Cardiac fibroblast (primary cell): ENCODE measurements at regions not wholly inside any gene's neighbourhood (a gene's known extent, or its start where the extent isn't known, plus 50 kb on each side); places are given as distances from the start of the nearest gene placed in this dataset.

Experiments
- DNase-seq, 2 donors: peaks; one replicate each; pipeline versions ENCODE4 v3.0.0 to v3.0.0-alpha.2; 2010; ENCODE audit warnings: low read depth in 2 of 2
- H3K4me3 ChIP-seq, 2 donors: replicated peaks in 1 of 2; 1 replicate in 1 of 2; 2 replicates in 1 of 2; pipeline ENCODE4 v1.5.1; 2011; ENCODE audit warnings: low read depth in 2 of 2, low read length in 2 of 2, mild to moderate bottlenecking in 2 of 2, moderate library complexity in 1 of 2
- TF ChIP-seq, protein P1 (sequence below): IDR thresholded peaks from one replicate; pipeline ENCODE4 v1.5.1; 2011; ENCODE audit warnings: low read depth, mild to moderate bottlenecking, low read length, inconsistent platforms

DNA sequence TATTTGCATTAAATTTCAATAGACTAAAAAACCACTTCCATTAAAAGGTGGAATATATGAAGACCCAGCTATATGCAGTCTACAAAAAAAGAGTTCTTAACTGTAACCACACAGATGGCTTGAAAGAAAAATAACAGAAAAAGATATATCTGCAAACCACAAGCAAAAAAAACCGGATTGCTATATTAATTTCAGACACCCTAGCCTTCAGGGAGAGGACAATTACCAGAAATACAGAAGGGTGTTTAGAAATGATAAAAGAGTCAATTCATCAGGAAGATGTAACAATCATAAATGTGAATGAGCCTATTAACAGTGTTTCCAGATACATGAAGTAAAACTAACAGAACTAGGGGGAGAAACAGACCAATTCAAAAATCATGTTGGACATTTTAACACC is 56.9 kb upstream of the SMIM23 start:
- H3K4me3 ChIP-seq: no peak overlapping the region
- TF ChIP-seq, protein P1, sequence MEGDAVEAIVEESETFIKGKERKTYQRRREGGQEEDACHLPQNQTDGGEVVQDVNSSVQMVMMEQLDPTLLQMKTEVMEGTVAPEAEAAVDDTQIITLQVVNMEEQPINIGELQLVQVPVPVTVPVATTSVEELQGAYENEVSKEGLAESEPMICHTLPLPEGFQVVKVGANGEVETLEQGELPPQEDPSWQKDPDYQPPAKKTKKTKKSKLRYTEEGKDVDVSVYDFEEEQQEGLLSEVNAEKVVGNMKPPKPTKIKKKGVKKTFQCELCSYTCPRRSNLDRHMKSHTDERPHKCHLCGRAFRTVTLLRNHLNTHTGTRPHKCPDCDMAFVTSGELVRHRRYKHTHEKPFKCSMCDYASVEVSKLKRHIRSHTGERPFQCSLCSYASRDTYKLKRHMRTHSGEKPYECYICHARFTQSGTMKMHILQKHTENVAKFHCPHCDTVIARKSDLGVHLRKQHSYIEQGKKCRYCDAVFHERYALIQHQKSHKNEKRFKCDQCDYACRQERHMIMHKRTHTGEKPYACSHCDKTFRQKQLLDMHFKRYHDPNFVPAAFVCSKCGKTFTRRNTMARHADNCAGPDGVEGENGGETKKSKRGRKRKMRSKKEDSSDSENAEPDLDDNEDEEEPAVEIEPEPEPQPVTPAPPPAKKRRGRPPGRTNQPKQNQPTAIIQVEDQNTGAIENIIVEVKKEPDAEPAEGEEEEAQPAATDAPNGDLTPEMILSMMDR: no peak
- DNase-seq: no peak
